A549 (cell line): ENCODE measurements at regions not wholly inside any gene's neighbourhood (a gene's known extent, or its start where the extent isn't known, plus 50 kb on each side); places are given as distances from the start of the nearest gene placed in this dataset.

Experiments used
- ATAC-seq, 2 experiments: fragments of 200-7000 bp in 1 of 2; fragments of >200 bp in 1 of 2; cut with Nextera tagmentation in 1 of 2; cut with Tn5 transposase in 1 of 2; 3 replicates each; pipeline versions ENCODE4 v1.8.0 to v1.9.1; 2018 to 2020; ENCODE audit warnings: mild to moderate bottlenecking in 1 of 2, moderate library complexity in 1 of 2
- CTCF ChIA-PET: fragments of 300-600 bp; sonication (Branson Sonifier 250); formaldehyde crosslinking; extraction: SDS; loops from one replicate; lab custom pipeline; 2021; ENCODE audit warnings: antibody characterized with exemption, inconsistent platforms; lab: Yijun Ruan, JAX
- POLR2A ChIA-PET: fragments of 350-600 bp; formaldehyde crosslinking; extraction: SDS; loops from one replicate; lab custom pipeline; 2021; ENCODE audit warnings: antibody characterized with exemption, inconsistent platforms; lab: Yijun Ruan, JAX
- DNase-seq, 2 experiments: peaks; one replicate each; pipeline versions ENCODE4 v3.0.0 to v3.0.0-alpha.2; 2011 to 2016; ENCODE audit warnings: low read depth in 1 of 2, low spot score in 1 of 2
- FAIRE-seq: peaks from 2 replicates; lab custom pipeline; 2011; peaks lifted over from hg19 to GRCh38; lab: Jason Lieb, UNC
- H3K27ac ChIP-seq, 2 experiments: fragments of >200 bp; sonication (Bioruptor Twin); formaldehyde crosslinking; 3 replicates each; pipeline ENCODE4 v1.5.1; 2016 to 2017
- H3K4me1 ChIP-seq: fragments of >200 bp; sonication (Bioruptor Twin); formaldehyde crosslinking; 3 replicates; pipeline ENCODE4 v1.6.1; 2016
- H3K4me2 ChIP-seq: fragments of >200 bp; sonication (Bioruptor Twin); formaldehyde crosslinking; 3 replicates; pipeline ENCODE4 v1.6.1; 2016
- H3K4me3 ChIP-seq: fragments of >200 bp; sonication (Bioruptor Twin); formaldehyde crosslinking; 3 replicates; pipeline ENCODE4 v1.5.1; 2016
- H3K9me3 ChIP-seq: fragments of >200 bp; sonication (Bioruptor Twin); formaldehyde crosslinking; 3 replicates; pipeline ENCODE4 v1.6.1; 2016
- CTCF ChIP-seq: fragments of >200 bp; sonication (Bioruptor Twin); formaldehyde crosslinking; IDR thresholded peaks from 3 replicates; pipeline ENCODE4 v1.5.1; 2016
- EHMT2 ChIP-seq: fragments of 200-600 bp; sonication (generic); IDR thresholded peaks from 2 replicates; pipeline ENCODE4 v1.6.1; 2016; ENCODE audit warnings: antibody characterized with exemption, low read depth, mild to moderate bottlenecking, moderate library complexity
- EP300 ChIP-seq, 2 experiments: fragments of >200 bp; sonication (Bioruptor Twin); formaldehyde crosslinking; IDR thresholded peaks; 2 replicates in 1 of 2; 3 replicates in 1 of 2; pipeline ENCODE4 v1.6.1; 2016 to 2017
- ESRRA ChIP-seq: fragments of 150-350 bp; IDR thresholded peaks from 2 replicates; pipeline ENCODE4 v1.6.1; 2014; ENCODE audit warnings: mild to moderate bottlenecking, low read length, borderline replicate concordance
- FOXS1 ChIP-seq: fragments of 250-450 bp; sonication (Bioruptor Pico); IDR thresholded peaks from 2 replicates; pipeline ENCODE4 v1.5.0; 2020; ENCODE audit warnings: mild to moderate bottlenecking, moderate library complexity
- GATA3 ChIP-seq: IDR thresholded peaks from 2 replicates; pipeline ENCODE4 v1.6.1; 2012; ENCODE audit warnings: borderline replicate concordance
- JUN ChIP-seq, 2 experiments: fragments of >200 bp; sonication (Bioruptor Twin); formaldehyde crosslinking; IDR thresholded peaks; 2 replicates in 1 of 2; 3 replicates in 1 of 2; pipeline ENCODE4 v1.6.1; 2016 to 2017
- JUNB ChIP-seq: fragments of >200 bp; sonication (Bioruptor Twin); formaldehyde crosslinking; IDR thresholded peaks from 2 replicates; pipeline ENCODE4 v1.6.1; 2016
- KDM1A ChIP-seq: fragments of 200-600 bp; sonication (generic); IDR thresholded peaks from 2 replicates; pipeline ENCODE4 v1.6.1; 2016; ENCODE audit warnings: low read depth, mild to moderate bottlenecking
- MAFK ChIP-seq: fragments of 450-650 bp; IDR thresholded peaks from 2 replicates; pipeline ENCODE4 v1.6.1; 2014; ENCODE audit not compliant: partially characterized antibody
- NPAS2 ChIP-seq: fragments of 250-450 bp; sonication (Bioruptor Pico); IDR thresholded peaks from 2 replicates; pipeline ENCODE4 v1.8.0; 2022; ENCODE audit warnings: mild to moderate bottlenecking, moderate library complexity, borderline replicate concordance
- NR3C1 ChIP-seq: fragments of >200 bp; sonication (Bioruptor Twin); formaldehyde crosslinking; IDR thresholded peaks from 3 replicates; pipeline ENCODE4 v1.6.1; 2017
- POLR2A ChIP-seq: IDR thresholded peaks from 2 replicates; pipeline ENCODE4 v1.6.1; 2012; ENCODE audit warnings: mild to moderate bottlenecking, low read length
- RAD21 ChIP-seq, 2 experiments: fragments of >200 bp in 1 of 2; sonication (Bioruptor Twin) in 1 of 2; formaldehyde crosslinking in 1 of 2; IDR thresholded peaks in 1 of 2; conservative IDR thresholded peaks in 1 of 2; 2 replicates in 1 of 2; 3 replicates in 1 of 2; pipeline ENCODE4 v1.6.1; 2012 to 2018; ENCODE audit warnings: inconsistent platforms in 1 of 2
- RCOR1 ChIP-seq: fragments of 150-350 bp; IDR thresholded peaks from 2 replicates; pipeline ENCODE4 v1.6.1; 2014; ENCODE audit warnings: antibody characterized with exemption, low read length, low read depth
- RNF2 ChIP-seq: fragments of 200-600 bp; sonication (generic); IDR thresholded peaks from 2 replicates; pipeline ENCODE4 v1.6.1; 2016; ENCODE audit warnings: low read depth, mild to moderate bottlenecking, antibody characterized with exemption, moderate library complexity, borderline replicate concordance
- SMC3 ChIP-seq: fragments of >200 bp; sonication (Bioruptor Twin); formaldehyde crosslinking; IDR thresholded peaks from 3 replicates; pipeline ENCODE4 v1.6.1; 2018; ENCODE audit warnings: inconsistent platforms
- USF2 ChIP-seq: fragments of 450-650 bp; IDR thresholded peaks from 2 replicates; pipeline ENCODE4 v1.6.1; 2014; ENCODE audit warnings: antibody characterized with exemption
- ZC3H11A ChIP-seq: fragments of 450-650 bp; IDR thresholded peaks from 2 replicates; pipeline ENCODE4 v1.6.1; 2014; ENCODE audit warnings: antibody characterized with exemption, mild to moderate bottlenecking
- ZSCAN20 ChIP-seq: fragments of 250-450 bp; sonication (Bioruptor Pico); IDR thresholded peaks from 2 replicates; pipeline ENCODE4 v1.8.0; 2022; ENCODE audit warnings: mild to moderate bottlenecking, moderate library complexity
- WGBS: methylation state at CpG from one replicate; pipeline ENCODE4 v1.1.6; 2017; ENCODE audit errors: missing lambda C conversion rate; 5-methylcytosine and 5-hydroxymethylcytosine counted together

- Histone ChIP-seq H3K27ac (no peak overlapping the region), H3K4me3 (no peak overlapping the region), H3K9me3 (no peaks in the 10 kb centered on the region), H3K4me1 (no peaks in the 10 kb centered on the region), H3K4me2 (no peak overlapping the region)
- FAIRE-seq (no peak), ATAC-seq (no peak), DNase-seq (no peak)
- CTCF ChIA-PET: no interaction called here
- 35% methylated on average over 4 of the region's 4 CpGs for WGBS
- POLR2A ChIA-PET: no interaction called here
- TF ChIP-seq NPAS2 (CRISPR knock-in tag): no peak
- no peak for TF ChIP-seq NR3C1
- no peak for TF ChIP-seq RCOR1
- no peak for TF ChIP-seq MAFK
- TF ChIP-seq CTCF: no peak
- TF ChIP-seq POLR2A: no peak
- TF ChIP-seq JUN (IDR thresholded peaks at IDR 0.05): no peak
- TF ChIP-seq RNF2: no peak
- TF ChIP-seq ZC3H11A: no peak
- TF ChIP-seq ZSCAN20 (CRISPR knock-in tag): no peak
Observed at GRCh38 chr4:161133586-161134276, 1030.1 kb downstream of the FSTL5 start.

GRCh38 chr4:161132715-161133425, 1030.9 kb downstream of the FSTL5 start:
- ATAC-seq (no peak), DNase-seq (no peak), FAIRE-seq (no peak)
- H3K9me3 ChIP-seq: no peaks in the 10 kb centered on the region
- no peaks in the 10 kb centered on the region for H3K4me1 ChIP-seq
- ChIA-PET POLR2A (no interaction called here), CTCF (no interaction called here)
- no peak for TF ChIP-seq KDM1A
- TF ChIP-seq POLR2A: no peak
- no peak for TF ChIP-seq GATA3
- TF ChIP-seq JUN (IDR thresholded peaks at IDR 0.05): no peak
- no peak for TF ChIP-seq USF2
- no peak overlapping the region for H3K4me3 ChIP-seq
- no peak overlapping the region for H3K27ac ChIP-seq
- H3K4me2 ChIP-seq: no peak overlapping the region
- 26% methylated on average over 4 of the region's 4 CpGs for WGBS

- FAIRE-seq (no peak), ATAC-seq (no peak), DNase-seq (no peak)
- POLR2A ChIA-PET: no interaction called here
- Histone ChIP-seq H3K27ac (no peak overlapping the region), H3K9me3 (no peaks in the 10 kb centered on the region), H3K4me1 (no peaks in the 10 kb centered on the region), H3K4me2 (no peak overlapping the region), H3K4me3 (no peak overlapping the region)
- CTCF ChIA-PET: no interaction called here
- no peak for TF ChIP-seq POLR2A
- TF ChIP-seq SMC3: no peak
- TF ChIP-seq GATA3: no peak
- TF ChIP-seq JUNB: no peak
- no peak for TF ChIP-seq EP300 (IDR thresholded peaks at IDR 0.05)
- no peak for TF ChIP-seq EHMT2
- TF ChIP-seq FOXS1: no peak
- TF ChIP-seq ESRRA: no peak
- no peak for TF ChIP-seq RNF2
- TF ChIP-seq RAD21 (conservative IDR thresholded peaks at IDR 0.05 in 1 of 2, IDR thresholded peaks at IDR 0.05 in 1 of 2): no peak
- 39% methylated on average over 2 of the region's 2 CpGs for WGBS
Observed at GRCh38 chr4:161121451-161121850, 1042.3 kb downstream of the FSTL5 start.
